Kidney capillary endothelial cell (primary cell): ENCODE measurements at regions not wholly inside any gene's neighbourhood (a gene's known extent, or its start where the extent isn't known, plus 50 kb on each side); places are given as distances from the start of the nearest gene placed in this dataset.
"Not testable (repeated sequence)": the region's sequence is repeated elsewhere in the genome, so short reads cannot be mapped to it uniquely, and the experiment has no call there.

Experiments used
- DNase-seq: peaks from one replicate; pipeline ENCODE4 v3.0.0-alpha.2; 2018; ENCODE audit warnings: low spot score

GRCh38 chr17:13869331-13869940 is 199.9 kb upstream of the COX10 start:
- no peak for DNase-seq

DNA sequence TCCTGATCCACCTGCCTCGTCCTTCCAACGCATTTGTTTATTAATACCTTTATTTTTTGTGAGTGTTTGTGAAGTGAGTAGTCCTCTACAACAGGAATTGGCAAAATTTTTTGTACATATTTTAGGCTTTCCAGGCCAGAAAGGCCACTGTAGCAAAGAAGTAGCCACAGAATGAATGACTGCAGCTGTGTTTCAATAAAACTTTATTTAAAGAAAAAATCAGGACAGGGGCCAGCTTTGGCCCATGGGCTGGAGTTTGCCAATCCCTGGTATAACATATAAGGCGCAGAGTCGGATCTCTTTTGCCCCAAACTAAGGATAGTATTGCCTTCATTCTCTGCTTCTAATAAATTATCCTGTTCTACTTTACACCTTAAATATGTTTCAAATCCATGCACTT is 198.0 kb upstream of the COX10 start:
- no peak for DNase-seq

DNA sequence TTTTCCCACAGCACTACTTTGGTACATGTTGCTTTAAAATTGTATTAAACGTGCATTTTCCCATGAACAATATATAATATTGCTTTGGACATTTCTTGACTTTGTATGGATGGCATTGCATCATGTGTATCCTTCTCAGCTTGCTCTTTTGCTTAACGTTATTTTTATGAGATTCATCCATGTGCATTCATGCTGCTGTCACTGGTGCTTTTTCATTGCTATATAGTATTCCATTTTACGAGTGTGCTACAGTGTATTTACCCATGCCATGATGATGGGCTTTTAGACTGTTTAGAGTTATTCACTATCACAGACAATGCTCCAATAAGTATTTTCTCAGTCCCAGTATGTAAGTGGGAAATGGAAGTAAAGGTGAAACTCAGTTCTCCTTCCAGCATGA is 195.2 kb upstream of the COX10 start:
- no peak for DNase-seq

DNA sequence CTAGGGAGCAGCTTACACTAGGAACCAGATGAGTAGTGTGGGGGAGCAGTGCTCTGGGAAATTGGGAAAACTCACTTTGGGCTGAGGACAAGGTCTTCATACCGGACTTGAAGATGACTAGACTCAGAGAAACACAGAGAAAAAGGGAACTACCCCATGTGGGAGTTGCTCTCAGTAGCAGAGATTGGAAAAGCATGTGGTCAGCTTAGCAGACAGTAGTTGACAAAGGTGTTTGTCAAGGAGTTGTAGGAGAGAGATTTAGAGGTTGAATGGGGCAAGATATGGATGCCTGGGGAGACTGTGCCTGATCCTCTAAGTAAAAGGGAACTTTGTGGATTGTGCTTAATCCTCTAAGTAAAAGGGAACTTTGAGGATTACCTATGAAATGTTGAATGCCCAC is 194.5 kb upstream of the COX10 start:
- no peak for DNase-seq

- no peak for DNase-seq
These were observed 189.3 kb upstream of the COX10 start for GRCh38 chr17:13879961-13880466.

DNA sequence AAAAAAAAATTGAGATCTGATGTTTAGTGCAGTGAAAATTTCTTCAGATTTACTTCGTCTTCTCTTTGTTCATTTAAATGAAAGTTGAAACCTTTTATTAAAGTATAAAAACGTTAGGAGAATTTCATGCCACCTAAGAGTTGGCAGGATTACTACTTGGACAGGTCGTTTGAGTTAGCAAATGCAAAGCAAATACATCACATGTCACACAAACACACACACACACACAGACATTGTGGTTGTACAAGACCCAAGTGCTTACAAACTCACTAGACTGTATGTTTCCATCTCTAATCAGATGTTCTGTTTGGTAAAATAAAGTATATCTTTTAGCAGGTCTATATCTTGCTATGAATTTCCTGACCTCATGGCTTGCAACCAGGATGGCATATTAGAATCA is 185.6 kb upstream of the COX10 start:
- no peak for DNase-seq

GRCh38 chr17:13884347-13884746 is 185.0 kb upstream of the COX10 start:
- DNase-seq: no peak

DNA sequence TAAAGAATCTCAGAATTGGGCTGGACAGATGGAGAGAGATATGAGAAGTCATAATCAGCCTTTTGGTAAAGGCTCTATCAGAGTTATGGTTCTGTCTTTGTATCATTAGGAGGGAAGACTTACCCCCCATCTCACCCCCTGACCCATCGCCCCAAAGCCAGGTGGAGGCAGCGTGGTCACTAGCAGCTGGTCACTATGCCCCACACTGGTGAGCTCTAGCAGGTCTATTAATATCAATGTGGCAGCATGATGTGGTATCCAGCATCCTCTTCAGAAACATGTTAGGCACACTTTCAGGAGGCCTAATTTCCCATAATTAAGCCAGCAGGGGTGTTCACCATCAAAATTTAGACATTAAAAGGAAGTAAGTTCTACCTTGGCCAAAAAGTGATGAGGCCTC is 183.8 kb upstream of the COX10 start:
- no peak for DNase-seq

DNA sequence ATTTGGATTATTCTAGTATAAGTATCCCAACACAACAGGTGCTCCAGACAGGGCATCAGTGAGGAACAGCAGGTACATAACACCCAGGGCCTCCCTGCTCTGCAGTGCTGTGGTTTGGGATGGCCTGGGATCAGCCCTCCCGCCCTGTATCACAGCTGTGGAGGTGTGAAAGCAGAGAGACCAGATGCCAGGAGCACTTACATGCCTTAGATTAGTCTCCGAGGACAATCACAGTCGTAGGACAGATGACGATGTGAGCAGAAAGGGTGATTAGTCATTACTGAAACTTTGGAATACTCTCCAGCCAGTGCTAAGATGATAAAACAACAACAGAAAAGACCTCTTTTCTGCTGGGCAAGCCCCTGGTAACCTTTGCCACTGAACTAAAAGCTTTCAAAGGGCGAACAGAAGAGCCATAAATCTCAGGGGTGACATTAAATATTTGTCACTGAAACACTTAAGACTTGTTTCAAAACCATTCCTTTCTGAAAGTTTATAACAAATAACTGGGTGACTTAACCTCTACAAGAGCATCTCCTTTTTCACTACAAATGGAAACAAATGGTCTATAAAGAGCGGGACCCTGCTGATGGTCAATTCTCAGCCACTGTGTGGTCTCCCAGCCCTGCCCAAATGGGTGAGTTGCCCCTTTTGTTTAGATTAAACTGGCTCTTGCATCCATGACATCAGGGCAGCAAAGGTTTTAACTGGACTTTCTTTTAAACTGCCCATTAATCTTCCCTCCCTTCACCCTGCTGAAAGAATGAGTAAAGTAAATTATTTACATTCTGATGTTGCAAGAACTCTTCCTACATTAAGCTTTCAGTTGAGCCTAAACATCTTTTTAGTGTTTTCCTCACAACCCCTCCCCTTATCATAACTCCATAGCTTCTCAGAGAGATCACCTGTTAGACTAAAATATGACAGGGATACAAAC is 183.1 kb upstream of the COX10 start:
- no peak for DNase-seq

DNA sequence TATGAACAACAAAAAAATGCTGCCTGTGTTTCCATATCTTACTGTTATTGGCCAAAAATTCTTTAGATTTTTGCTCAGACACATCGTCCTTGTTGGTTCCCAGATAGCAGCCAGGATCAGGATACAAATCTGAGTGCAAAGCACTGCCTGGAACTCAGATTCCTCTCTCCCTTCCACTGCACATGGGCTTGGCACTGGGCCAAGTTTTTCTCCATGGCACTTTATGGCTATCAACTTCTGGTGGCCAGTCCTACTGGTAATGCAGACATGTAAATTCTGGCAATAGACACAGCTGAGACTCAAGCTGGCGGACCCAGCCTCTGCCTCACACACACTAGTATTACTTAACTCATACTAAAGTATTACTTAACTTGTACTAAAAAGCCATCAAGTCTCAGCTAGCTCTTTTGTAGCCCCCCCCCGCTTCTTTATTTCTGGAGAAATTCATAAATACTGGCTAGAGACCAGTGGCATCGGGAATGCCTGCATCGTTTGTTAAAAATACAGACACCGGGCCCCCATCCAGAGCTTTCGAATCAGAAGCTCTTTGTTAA is 181.2 kb upstream of the COX10 start:
- no peak for DNase-seq

- DNase-seq: not testable (repeated sequence)
These were observed 160.3 kb upstream of the COX10 start for GRCh38 chr17:13908971-13909370.

DNA sequence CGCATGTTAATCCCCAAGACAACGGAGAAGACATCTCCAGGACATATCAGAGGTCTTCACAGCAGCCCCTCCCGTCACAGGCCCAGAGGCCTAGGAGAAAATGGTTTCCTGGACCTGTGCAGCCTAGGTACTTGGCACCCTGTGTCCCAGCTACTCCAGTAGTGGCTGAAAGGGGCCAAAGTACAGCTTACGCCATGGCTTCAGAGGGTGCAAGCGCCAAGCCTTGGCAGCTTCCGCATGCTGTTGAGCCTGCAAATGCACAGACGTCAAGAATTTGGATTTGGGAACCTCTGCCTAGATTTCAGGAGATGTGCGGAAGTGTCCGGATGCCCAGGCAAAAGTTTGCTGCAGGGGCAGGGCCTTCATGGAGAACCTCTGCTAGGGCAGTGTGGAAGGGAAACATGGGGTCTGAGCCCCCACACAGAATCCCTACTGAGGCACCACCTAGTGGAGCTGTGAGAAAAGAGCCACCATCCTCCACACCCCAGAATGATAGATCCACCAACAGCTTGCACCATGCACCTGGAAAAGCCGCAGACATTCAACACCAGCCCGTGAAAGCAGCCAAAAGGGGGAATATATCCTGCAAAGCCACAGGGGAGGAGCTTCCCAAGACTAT is 159.3 kb upstream of the COX10 start:
- no peak for DNase-seq

DNA sequence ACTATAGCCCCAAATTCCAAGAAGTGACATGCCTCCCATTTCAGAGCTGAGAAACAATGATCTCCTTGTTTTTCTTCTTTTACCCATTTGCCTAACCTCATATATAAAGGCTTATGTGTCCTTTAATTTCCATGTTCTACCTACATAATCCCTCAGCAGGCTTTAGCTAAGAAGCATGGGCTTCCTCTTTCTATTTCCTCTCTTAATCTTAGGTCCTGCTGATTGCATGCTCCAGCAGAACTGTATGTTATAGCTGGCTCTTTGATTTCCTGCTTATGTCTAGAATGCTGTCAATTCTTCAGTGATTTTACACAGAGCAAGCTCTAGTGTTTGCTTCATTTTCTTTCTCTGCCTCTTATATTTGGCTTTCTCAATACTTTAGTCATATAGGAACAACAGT is 151.7 kb upstream of the COX10 start:
- DNase-seq: no peak

GRCh38 chr17:13918247-13918646 is 151.1 kb upstream of the COX10 start:
- no peak for DNase-seq

DNA sequence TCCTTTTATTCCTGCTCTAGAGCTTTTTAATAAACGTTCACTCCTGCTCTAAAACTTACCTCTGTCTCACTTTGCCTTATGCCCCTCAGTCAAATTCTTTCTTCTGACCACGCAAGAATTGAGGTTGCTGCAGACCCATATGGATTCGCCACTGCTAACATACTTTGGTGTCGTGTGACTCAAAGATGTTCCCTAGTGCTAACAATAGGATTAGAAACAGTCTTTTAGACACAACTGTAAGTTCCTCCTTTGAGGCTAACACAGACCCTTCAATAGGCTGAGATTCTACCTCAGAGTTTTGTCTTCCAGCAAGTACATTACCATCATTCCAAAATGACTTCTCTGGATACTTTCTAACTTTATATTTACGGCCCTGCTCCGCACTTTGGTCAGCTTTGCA is 149.5 kb upstream of the COX10 start:
- no peak for DNase-seq

- DNase-seq: no peak
These were observed 148.9 kb upstream of the COX10 start for GRCh38 chr17:13920413-13920812.

- DNase-seq: no peak
These were observed 147.2 kb upstream of the COX10 start for GRCh38 chr17:13921841-13922776.

- DNase-seq: no peak
These were observed 146.4 kb upstream of the COX10 start for GRCh38 chr17:13922885-13923284.

DNA sequence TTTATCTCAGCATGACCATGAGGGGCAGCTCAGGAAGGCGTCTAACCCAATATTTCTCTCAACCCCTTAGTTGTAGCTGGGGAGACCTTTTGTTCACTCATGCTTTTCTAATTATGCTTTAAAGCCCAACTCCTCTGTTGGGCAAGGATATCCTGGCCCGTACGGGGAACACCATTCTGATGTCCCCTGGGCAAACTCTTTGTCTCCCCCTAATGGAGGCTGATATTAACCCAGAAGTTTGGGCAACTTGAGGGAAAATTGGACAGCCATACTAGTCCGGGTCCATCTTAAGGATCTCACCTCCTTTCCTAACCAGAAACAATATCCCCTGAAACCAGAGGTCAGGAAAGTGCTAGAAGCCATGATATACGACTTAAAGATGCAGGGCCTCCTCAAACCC is 143.7 kb upstream of the COX10 start:
- no peak for DNase-seq

DNA sequence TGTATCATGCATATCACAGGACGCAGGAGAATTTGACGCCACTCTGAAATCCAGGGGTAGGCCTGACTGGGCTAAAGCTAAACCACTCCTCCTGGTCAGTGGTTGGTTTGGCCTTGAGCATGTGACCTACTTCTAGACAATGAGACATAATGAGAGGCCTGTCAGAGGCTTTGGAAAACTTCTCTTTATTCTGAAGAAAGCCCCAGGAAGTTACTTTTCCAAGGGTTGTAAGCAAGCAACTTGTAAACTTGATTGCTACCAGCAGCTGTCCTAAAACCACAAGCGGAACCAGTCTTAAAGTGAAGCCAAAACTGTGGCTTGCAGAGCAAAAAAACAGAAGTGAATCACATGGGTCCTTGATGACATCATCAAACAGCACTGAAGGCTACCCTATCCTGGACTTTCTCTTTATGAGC is 138.2 kb upstream of the COX10 start:
- no peak for DNase-seq

- DNase-seq: no peak
These were observed 137.4 kb upstream of the COX10 start for GRCh38 chr17:13931800-13932460.
